GM23338 (cell line): ENCODE measurements at regions not wholly inside any gene's neighbourhood (a gene's known extent, or its start where the extent isn't known, plus 50 kb on each side); places are given as distances from the start of the nearest gene placed in this dataset.

Source experiments
- CREB1 ChIP-seq: fragments of 250-450 bp; sonication (Bioruptor Pico); IDR thresholded peaks from 2 replicates; pipeline ENCODE4 v1.5.0; 2020; ENCODE audit warnings: low read depth, mild to moderate bottlenecking, moderate library complexity
- CTCF ChIP-seq, 2 experiments: fragments of 200-600 bp in 1 of 2; sonication (generic) in 1 of 2; conservative IDR thresholded peaks; 2 replicates each; pipeline versions ENCODE4 v1.5.1 to v1.6.1; 2016 to 2017; ENCODE audit warnings: antibody characterized with exemption in 2 of 2, low read depth in 2 of 2, mild to moderate bottlenecking in 2 of 2, moderate library complexity in 1 of 2
- EZH2 ChIP-seq: fragments of 200-600 bp; sonication (generic); IDR thresholded peaks from one replicate; pipeline ENCODE4 v1.8.0; 2017; ENCODE audit warnings: antibody characterized with exemption, mild to moderate bottlenecking, low read depth; ENCODE audit not compliant: unreplicated experiment
- EZH2phosphoT487 ChIP-seq: fragments of 200-600 bp; sonication (generic); IDR thresholded peaks from one replicate; pipeline ENCODE4 v1.8.1; 2018; ENCODE audit warnings: antibody characterized with exemption; ENCODE audit not compliant: unreplicated experiment
- JUNB ChIP-seq: IDR thresholded peaks from one replicate; pipeline ENCODE4 v1.6.1; 2016; ENCODE audit warnings: antibody characterized with exemption; ENCODE audit not compliant: unreplicated experiment
- NANOG ChIP-seq: IDR thresholded peaks from 2 replicates; pipeline ENCODE4 v1.6.1; 2016; ENCODE audit warnings: antibody characterized with exemption, borderline replicate concordance
- POLR2AphosphoS5 ChIP-seq: IDR thresholded peaks from 2 replicates; pipeline ENCODE4 v1.6.1; 2016; ENCODE audit warnings: antibody characterized with exemption, low read depth
- REST ChIP-seq: IDR thresholded peaks from one replicate; pipeline ENCODE4 v1.6.1; 2018; ENCODE audit warnings: antibody characterized with exemption; ENCODE audit not compliant: unreplicated experiment
- ZNF114 ChIP-seq: fragments of 250-450 bp; sonication (Bioruptor Pico); IDR thresholded peaks from 2 replicates; pipeline ENCODE4 v1.5.0; 2020; ENCODE audit warnings: mild to moderate bottlenecking, moderate library complexity
- ZNF331 ChIP-seq: fragments of 250-450 bp; sonication (Bioruptor Pico); IDR thresholded peaks from 2 replicates; pipeline ENCODE4 v1.5.0; 2020; ENCODE audit warnings: low read depth, mild to moderate bottlenecking, moderate library complexity
- ZNF462 ChIP-seq: fragments of 250-450 bp; sonication (Bioruptor Pico); IDR thresholded peaks from 2 replicates; pipeline ENCODE4 v1.5.0; 2020; ENCODE audit warnings: mild to moderate bottlenecking, moderate library complexity
- TF ChIP-seq, protein P1 (sequence below): IDR thresholded peaks from 2 replicates; pipeline ENCODE4 v1.6.1; 2016; ENCODE audit warnings: antibody characterized with exemption

GRCh38 chr12:90174198-90174510 lies 465.5 kb upstream of the ATP2B1 start:
- TF ChIP-seq CTCF (conservative IDR thresholded peaks at IDR 0.05; ENCODE audit: low read depth in 2 of 2) (no peak), EZH2 (no peak), EZH2phosphoT487 (no peak), CREB1 (CRISPR knock-in tag) (no peak), POLR2AphosphoS5 (no peak), REST (no peak), NANOG (no peak), ZNF114 (CRISPR knock-in tag) (no peak), JUNB (no peak), ZNF462 (CRISPR knock-in tag) (no peak), ZNF331 (CRISPR knock-in tag) (no peak)
- TF ChIP-seq, protein P1, sequence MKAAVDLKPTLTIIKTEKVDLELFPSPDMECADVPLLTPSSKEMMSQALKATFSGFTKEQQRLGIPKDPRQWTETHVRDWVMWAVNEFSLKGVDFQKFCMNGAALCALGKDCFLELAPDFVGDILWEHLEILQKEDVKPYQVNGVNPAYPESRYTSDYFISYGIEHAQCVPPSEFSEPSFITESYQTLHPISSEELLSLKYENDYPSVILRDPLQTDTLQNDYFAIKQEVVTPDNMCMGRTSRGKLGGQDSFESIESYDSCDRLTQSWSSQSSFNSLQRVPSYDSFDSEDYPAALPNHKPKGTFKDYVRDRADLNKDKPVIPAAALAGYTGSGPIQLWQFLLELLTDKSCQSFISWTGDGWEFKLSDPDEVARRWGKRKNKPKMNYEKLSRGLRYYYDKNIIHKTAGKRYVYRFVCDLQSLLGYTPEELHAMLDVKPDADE, result no peak
